ENCODE measurements at regions not wholly inside any gene's neighbourhood (a gene's known extent, or its start where the extent isn't known, plus 50 kb on each side); places are given as distances from the start of the nearest gene placed in this dataset.

GRCh38 chrX:25072247-25072646 lies 56.5 kb upstream of the ARX start:
- ATAC-seq (ENCODE audit: low FRiP score) (no peak), DNase-seq (ENCODE audit: low spot score) (no peak)
- TF ChIP-seq CTCF (IDR thresholded peaks at IDR 0.05): no peak

- no peak for TF ChIP-seq CTCF (IDR thresholded peaks at IDR 0.05)
- ATAC-seq (ENCODE audit: low FRiP score) (no peak), DNase-seq (ENCODE audit: low spot score) (no peak)
These were observed 54.3 kb upstream of the ARX start for GRCh38 chrX:25070038-25070437.

- DNase-seq (ENCODE audit: low spot score) (no peak), ATAC-seq (ENCODE audit: low FRiP score) (no peak)
- no peak for TF ChIP-seq CTCF (IDR thresholded peaks at IDR 0.05)
These were observed 53.4 kb upstream of the ARX start for GRCh38 chrX:25069209-25069608.

- ATAC-seq (ENCODE audit: low FRiP score) (no peak), DNase-seq (ENCODE audit: low spot score) (no peak)
- TF ChIP-seq CTCF (IDR thresholded peaks at IDR 0.05): no peak
These were observed 52.6 kb upstream of the ARX start for GRCh38 chrX:25068340-25068739.

GRCh38 chrX:25067271-25068172 lies 51.8 kb upstream of the ARX start:
- TF ChIP-seq CTCF (IDR thresholded peaks at IDR 0.05): no peak
- ATAC-seq (ENCODE audit: low FRiP score) (no peak), DNase-seq (ENCODE audit: low spot score) (no peak)

GRCh38 chrX:25066131-25066530 lies 50.4 kb upstream of the ARX start:
- ATAC-seq (ENCODE audit: low FRiP score) (no peak), DNase-seq (ENCODE audit: low spot score) (no peak)
- TF ChIP-seq CTCF (IDR thresholded peaks at IDR 0.05): no peak

Measured in omental fat pad (tissue), 3 donors.